ENCODE measurements at regions not wholly inside any gene's neighbourhood (a gene's known extent, or its start where the extent isn't known, plus 50 kb on each side); places are given as distances from the start of the nearest gene placed in this dataset.

- peak; percentile 10 for DNase-seq (ENCODE audit: extremely low read depth, insufficient read length)
- Histone ChIP-seq H3K4me3 (replicated peaks; ENCODE audit: low read depth, low read length) (no peak overlapping the region), H3K27me3 (replicated peaks; ENCODE audit: control insufficient read depth, insufficient read depth, low read length) (no peaks in the 10 kb centered on the region), H3K36me3 (ENCODE audit: control insufficient read depth, insufficient read depth, low read length) (no peaks in the 10 kb centered on the region)
- no peak for TF ChIP-seq CTCF (IDR thresholded peaks at IDR 0.05; ENCODE audit: insufficient read depth, low read length, poor library complexity, severe bottlenecking)
Observed at GRCh38 chr3:168213920-168214319, 118.2 kb upstream of the GOLIM4 start.

GRCh38 chr3:168212664-168213285, 117.1 kb upstream of the GOLIM4 start:
- H3K36me3 ChIP-seq (ENCODE audit: control insufficient read depth, insufficient read depth, low read length): no peaks in the 10 kb centered on the region
- no peak for TF ChIP-seq CTCF (IDR thresholded peaks at IDR 0.05; ENCODE audit: insufficient read depth, low read length, poor library complexity, severe bottlenecking)
- DNase-seq (ENCODE audit: extremely low read depth, insufficient read length): no peak
- no peak overlapping the region for H3K4me3 ChIP-seq (replicated peaks; ENCODE audit: low read depth, low read length)
- no peaks in the 10 kb centered on the region for H3K27me3 ChIP-seq (replicated peaks; ENCODE audit: control insufficient read depth, insufficient read depth, low read length)

DNA sequence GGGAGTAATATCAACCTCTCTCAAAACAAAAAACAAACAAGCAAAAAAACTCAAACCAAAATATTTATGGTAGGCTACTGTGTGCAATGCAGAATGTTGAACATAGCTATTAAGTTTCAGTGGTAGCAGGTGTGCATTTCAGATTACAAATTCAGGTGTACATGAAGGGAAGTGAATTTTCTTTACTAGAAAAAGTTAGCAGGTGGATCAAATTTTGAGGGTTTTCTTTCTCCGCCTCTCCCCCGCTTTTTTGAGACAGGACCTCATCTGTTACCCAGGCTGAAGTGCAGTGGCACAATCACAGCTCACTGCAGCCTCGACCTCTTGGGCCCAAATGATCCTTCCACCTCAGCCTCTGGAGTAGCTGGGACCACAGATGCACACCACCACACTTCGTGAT, 109.7 kb upstream of the GOLIM4 start:
- no peak for TF ChIP-seq CTCF (IDR thresholded peaks at IDR 0.05; ENCODE audit: insufficient read depth, low read length, poor library complexity, severe bottlenecking)
- DNase-seq (ENCODE audit: extremely low read depth, insufficient read length): no peak
- Histone ChIP-seq H3K27me3 (replicated peaks; ENCODE audit: control insufficient read depth, insufficient read depth, low read length) (no peaks in the 10 kb centered on the region; the same call in 1 of the 2 replicates), H3K36me3 (ENCODE audit: control insufficient read depth, insufficient read depth, low read length) (no peaks in the 10 kb centered on the region), H3K4me3 (replicated peaks; ENCODE audit: low read depth, low read length) (no peak overlapping the region)

DNA sequence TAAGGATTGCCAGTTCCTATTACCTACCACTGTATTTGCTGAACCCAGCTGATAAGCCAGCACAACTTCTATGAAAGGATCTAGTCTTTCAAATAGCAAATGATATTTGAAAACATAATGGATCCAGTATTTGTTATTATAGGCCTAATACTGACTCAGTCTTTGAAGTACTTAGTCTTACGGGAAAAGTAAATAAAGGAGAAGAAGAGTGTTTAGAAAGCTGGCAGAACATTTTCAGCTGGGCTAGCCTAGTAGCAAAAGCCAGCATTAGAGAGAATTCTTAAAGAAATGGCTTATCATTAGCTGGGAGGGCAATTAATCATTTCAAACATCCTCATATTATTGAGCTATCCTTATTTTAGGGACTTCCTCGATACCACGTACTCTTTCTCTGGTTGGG, 101.4 kb upstream of the GOLIM4 start:
- DNase-seq (ENCODE audit: extremely low read depth, insufficient read length): no peak
- TF ChIP-seq CTCF (IDR thresholded peaks at IDR 0.05; ENCODE audit: insufficient read depth, low read length, poor library complexity, severe bottlenecking): no peak
- H3K4me3 ChIP-seq (replicated peaks; ENCODE audit: low read depth, low read length): no peak overlapping the region
- no peaks in the 10 kb centered on the region for H3K27me3 ChIP-seq (replicated peaks; ENCODE audit: control insufficient read depth, insufficient read depth, low read length)
- H3K36me3 ChIP-seq (ENCODE audit: control insufficient read depth, insufficient read depth, low read length): no peaks in the 10 kb centered on the region

GRCh38 chr3:168191856-168192255, 96.1 kb upstream of the GOLIM4 start:
- Histone ChIP-seq H3K4me3 (replicated peaks; ENCODE audit: low read depth, low read length) (no peak overlapping the region), H3K36me3 (ENCODE audit: control insufficient read depth, insufficient read depth, low read length) (no peaks in the 10 kb centered on the region), H3K27me3 (replicated peaks; ENCODE audit: control insufficient read depth, insufficient read depth, low read length) (no peaks in the 10 kb centered on the region)
- DNase-seq (ENCODE audit: extremely low read depth, insufficient read length): no peak
- no peak for TF ChIP-seq CTCF (IDR thresholded peaks at IDR 0.05; ENCODE audit: insufficient read depth, low read length, poor library complexity, severe bottlenecking)

GRCh38 chr3:168187233-168187632, 91.5 kb upstream of the GOLIM4 start:
- Histone ChIP-seq H3K4me3 (replicated peaks; ENCODE audit: low read depth, low read length) (no peak overlapping the region), H3K27me3 (replicated peaks; ENCODE audit: control insufficient read depth, insufficient read depth, low read length) (no peaks in the 10 kb centered on the region), H3K36me3 (ENCODE audit: control insufficient read depth, insufficient read depth, low read length) (no peaks in the 10 kb centered on the region)
- TF ChIP-seq CTCF (IDR thresholded peaks at IDR 0.05; ENCODE audit: insufficient read depth, low read length, poor library complexity, severe bottlenecking): no peak
- DNase-seq (ENCODE audit: extremely low read depth, insufficient read length): no peak

Data from GM06990 (cell line).